ENCODE measurements at regions not wholly inside any gene's neighbourhood (a gene's known extent, or its start where the extent isn't known, plus 50 kb on each side); places are given as distances from the start of the nearest gene placed in this dataset.

DNA sequence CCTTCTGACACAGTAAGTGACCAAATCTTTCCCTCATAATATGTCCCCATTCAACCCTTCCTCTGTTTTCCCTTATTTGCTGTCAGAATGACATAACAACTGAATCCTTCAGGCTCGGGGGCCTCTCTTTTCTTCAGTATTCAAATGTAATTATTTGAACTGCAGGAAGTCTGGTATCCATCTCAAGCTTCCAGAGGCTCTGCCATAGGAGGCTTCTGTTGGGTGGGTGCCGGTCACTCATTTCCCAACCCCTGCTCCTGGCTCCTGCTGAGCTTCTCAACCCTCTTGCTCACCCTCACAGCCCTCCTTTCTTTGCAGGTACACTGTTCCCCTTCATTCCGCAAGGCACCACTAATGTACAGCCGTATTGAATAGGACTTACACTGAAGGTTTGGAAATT, 151.8 kb upstream of the MAP3K1 start:
- no peak overlapping the region for H3K4me3 ChIP-seq (ENCODE audit: low read depth, low read length)
- no peak for TF ChIP-seq MAX (IDR thresholded peaks at IDR 0.05; ENCODE audit: low read depth, low read length)
- no peak for TF ChIP-seq MYC (IDR thresholded peaks at IDR 0.05; ENCODE audit: low read depth, low read length)
- no peak for TF ChIP-seq CTCF (IDR thresholded peaks at IDR 0.05; ENCODE audit: low read depth, low read length)
- DNase-seq (ENCODE audit: low read depth), result no peak

GRCh38 chr5:56662893-56663292, 152.5 kb upstream of the MAP3K1 start:
- TF ChIP-seq MAX (IDR thresholded peaks at IDR 0.05; ENCODE audit: low read depth, low read length), result no peak
- no peak for TF ChIP-seq MYC (IDR thresholded peaks at IDR 0.05; ENCODE audit: low read depth, low read length)
- TF ChIP-seq CTCF (IDR thresholded peaks at IDR 0.05; ENCODE audit: low read depth, low read length), result no peak
- no peak for TF ChIP-seq POLR2A (IDR thresholded peaks at IDR 0.05; ENCODE audit: extremely low read depth, insufficient read length)
- DNase-seq (ENCODE audit: low read depth), result no peak
- no peak overlapping the region for H3K4me3 ChIP-seq (ENCODE audit: low read depth, low read length)

DNA sequence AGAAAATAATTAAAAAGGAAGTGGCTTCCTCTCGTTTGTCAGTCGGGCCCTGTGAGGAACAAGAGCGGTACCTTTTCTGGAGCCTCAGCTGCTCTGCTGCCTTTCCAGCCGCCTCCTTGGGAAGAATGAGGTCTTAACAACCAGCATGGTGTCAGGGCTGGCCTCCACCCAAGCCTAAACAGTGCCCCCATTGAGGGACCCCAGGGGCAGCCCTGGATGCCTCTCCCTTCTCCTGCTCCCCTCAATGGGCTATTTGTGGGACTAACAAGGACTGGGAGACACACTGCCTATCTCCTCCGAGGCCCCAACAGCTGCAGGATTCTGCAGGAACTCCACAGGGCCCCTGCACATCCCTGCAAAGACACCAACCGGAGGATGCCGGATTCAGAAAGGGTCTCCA, 155.4 kb upstream of the MAP3K1 start:
- DNase-seq (ENCODE audit: low read depth), result no peak
- TF ChIP-seq CTCF (IDR thresholded peaks at IDR 0.05; ENCODE audit: low read depth, low read length) (no peak), POLR2A (IDR thresholded peaks at IDR 0.05; ENCODE audit: extremely low read depth, insufficient read length) (no peak), MAX (IDR thresholded peaks at IDR 0.05; ENCODE audit: low read depth, low read length) (no peak), MYC (IDR thresholded peaks at IDR 0.05; ENCODE audit: low read depth, low read length) (no peak)

GRCh38 chr5:56658972-56659371, 156.4 kb upstream of the MAP3K1 start:
- no peak for DNase-seq (ENCODE audit: low read depth)
- H3K4me3 ChIP-seq (ENCODE audit: low read depth, low read length), result no peak overlapping the region
- TF ChIP-seq CTCF (IDR thresholded peaks at IDR 0.05; ENCODE audit: low read depth, low read length) (no peak), POLR2A (IDR thresholded peaks at IDR 0.05; ENCODE audit: extremely low read depth, insufficient read length) (no peak), MAX (IDR thresholded peaks at IDR 0.05; ENCODE audit: low read depth, low read length) (no peak), MYC (IDR thresholded peaks at IDR 0.05; ENCODE audit: low read depth, low read length) (no peak)

More for the DNA sequence above, 155.4 kb upstream of the MAP3K1 start:
- no peak overlapping the region for H3K4me3 ChIP-seq (ENCODE audit: low read depth, low read length)

DNA sequence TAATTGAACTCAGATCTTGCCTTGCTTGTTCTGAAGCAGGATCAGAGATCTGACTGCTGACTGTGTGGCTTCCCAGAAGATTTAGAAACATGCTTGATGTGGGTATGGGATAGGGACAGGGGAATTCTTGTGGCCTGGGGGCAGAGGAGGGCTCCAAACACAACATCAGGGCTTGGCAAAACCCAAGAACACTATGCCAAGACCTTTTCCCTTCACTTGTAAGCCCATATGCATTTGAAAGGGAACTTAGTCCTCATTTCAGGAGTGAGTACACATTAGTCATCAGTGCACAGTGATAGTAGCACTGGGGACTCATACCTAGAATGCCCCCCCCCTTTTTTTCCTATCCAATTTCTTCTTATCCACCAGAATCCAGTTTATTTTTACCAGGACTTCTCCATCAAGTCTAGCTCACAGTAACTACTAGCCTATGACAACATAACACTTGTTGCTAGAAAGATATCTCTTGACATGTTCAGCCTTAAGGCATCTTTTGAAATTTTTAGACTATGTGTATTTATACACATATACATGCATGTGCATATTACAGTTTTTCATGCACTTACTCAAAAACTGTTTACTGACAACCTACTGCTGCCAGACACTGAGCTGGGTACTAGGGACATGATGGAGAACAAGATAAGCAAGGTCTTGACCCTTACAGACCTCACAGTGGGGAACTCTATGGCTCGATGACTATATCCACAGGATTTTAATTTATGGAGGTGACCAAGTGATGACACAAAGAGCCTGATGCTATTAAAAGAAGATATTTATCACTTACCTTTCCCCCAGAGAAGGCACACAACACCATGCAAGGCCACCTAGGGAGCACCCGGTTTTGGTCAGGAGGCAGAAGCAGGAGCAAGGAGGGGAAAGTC, 158.3 kb upstream of the MAP3K1 start:
- no peak overlapping the region for H3K4me3 ChIP-seq (ENCODE audit: low read depth, low read length)
- no peak for DNase-seq (ENCODE audit: low read depth)
- TF ChIP-seq MYC (IDR thresholded peaks at IDR 0.05; ENCODE audit: low read depth, low read length), result no peak
- no peak for TF ChIP-seq POLR2A (IDR thresholded peaks at IDR 0.05; ENCODE audit: extremely low read depth, insufficient read length)
- no peak for TF ChIP-seq MAX (IDR thresholded peaks at IDR 0.05; ENCODE audit: low read depth, low read length)
- TF ChIP-seq CTCF (IDR thresholded peaks at IDR 0.05; ENCODE audit: low read depth, low read length), result no peak
